ENCODE measurements at regions not wholly inside any gene's neighbourhood (a gene's known extent, or its start where the extent isn't known, plus 50 kb on each side); places are given as distances from the start of the nearest gene placed in this dataset.

- Histone ChIP-seq H3K79me2 (ENCODE audit: control insufficient read depth, insufficient read depth, low read length, unreplicated experiment) (no peaks in the 10 kb centered on the region), H3K27me3 (ENCODE audit: insufficient read depth, low read length) (no peaks in the 10 kb centered on the region), H3K27ac (ENCODE audit: low read depth, low read length) (no peak overlapping the region), H3K4me3 (ENCODE audit: low read depth, low read length) (no peak overlapping the region), H3K4me1 (ENCODE audit: control insufficient read depth, insufficient read depth, low read length, unreplicated experiment) (no peaks in the 10 kb centered on the region), H3K36me3 (ENCODE audit: insufficient read depth, low read length) (no peaks in the 10 kb centered on the region), H2AFZ (ENCODE audit: low read length, unreplicated experiment) (no peak overlapping the region)
Observed at GRCh38 chr13:83825676-83826075, 56.6 kb downstream of the SLITRK1 start.

DNA sequence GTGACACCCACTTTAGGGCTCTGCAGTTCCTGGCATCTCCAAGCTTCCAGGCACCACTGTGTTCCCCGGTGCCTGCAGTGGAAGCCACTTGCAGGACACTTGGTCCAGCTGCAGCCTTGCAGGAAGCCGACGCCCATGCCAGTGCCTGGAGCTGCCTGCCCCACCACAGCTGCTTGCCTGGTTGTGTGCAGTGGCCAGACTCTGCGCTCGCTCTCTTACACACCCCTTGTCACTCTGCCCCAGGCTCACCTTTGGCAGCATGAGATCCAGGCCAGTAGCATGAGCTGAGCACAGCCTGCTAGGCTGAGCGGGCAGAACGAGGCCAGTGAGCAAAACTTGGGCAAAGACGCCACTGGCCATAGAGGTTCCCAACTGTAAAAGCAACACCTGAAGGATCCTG lies 57.7 kb downstream of the SLITRK1 start:
- H3K4me1 ChIP-seq (ENCODE audit: control insufficient read depth, insufficient read depth, low read length, unreplicated experiment): no peaks in the 10 kb centered on the region
- no peak overlapping the region for H3K27ac ChIP-seq (ENCODE audit: low read depth, low read length)
- H3K36me3 ChIP-seq (ENCODE audit: insufficient read depth, low read length): no peaks in the 10 kb centered on the region
- no peak overlapping the region for H2AFZ ChIP-seq (ENCODE audit: low read length, unreplicated experiment)
- no peaks in the 10 kb centered on the region for H3K79me2 ChIP-seq (ENCODE audit: control insufficient read depth, insufficient read depth, low read length, unreplicated experiment)
- H3K4me3 ChIP-seq (ENCODE audit: low read depth, low read length): no peak overlapping the region
- H3K27me3 ChIP-seq (ENCODE audit: insufficient read depth, low read length): no peaks in the 10 kb centered on the region

GRCh38 chr13:83824120-83824519 lies 58.2 kb downstream of the SLITRK1 start:
- Histone ChIP-seq H3K4me3 (ENCODE audit: low read depth, low read length) (no peak overlapping the region), H3K27me3 (ENCODE audit: insufficient read depth, low read length) (no peaks in the 10 kb centered on the region), H2AFZ (ENCODE audit: low read length, unreplicated experiment) (no peak overlapping the region), H3K79me2 (ENCODE audit: control insufficient read depth, insufficient read depth, low read length, unreplicated experiment) (no peaks in the 10 kb centered on the region), H3K36me3 (ENCODE audit: insufficient read depth, low read length) (no peaks in the 10 kb centered on the region), H3K27ac (ENCODE audit: low read depth, low read length) (no peak overlapping the region), H3K4me1 (ENCODE audit: control insufficient read depth, insufficient read depth, low read length, unreplicated experiment) (no peaks in the 10 kb centered on the region)

GRCh38 chr13:83819611-83820010 lies 62.7 kb downstream of the SLITRK1 start:
- Histone ChIP-seq H3K36me3 (ENCODE audit: insufficient read depth, low read length) (no peaks in the 10 kb centered on the region), H3K4me3 (ENCODE audit: low read depth, low read length) (no peak overlapping the region), H3K27ac (ENCODE audit: low read depth, low read length) (no peak overlapping the region), H3K4me1 (ENCODE audit: control insufficient read depth, insufficient read depth, low read length, unreplicated experiment) (no peaks in the 10 kb centered on the region), H3K27me3 (ENCODE audit: insufficient read depth, low read length) (no peaks in the 10 kb centered on the region), H3K79me2 (ENCODE audit: control insufficient read depth, insufficient read depth, low read length, unreplicated experiment) (no peaks in the 10 kb centered on the region), H2AFZ (ENCODE audit: low read length, unreplicated experiment) (no peak overlapping the region)

DNA sequence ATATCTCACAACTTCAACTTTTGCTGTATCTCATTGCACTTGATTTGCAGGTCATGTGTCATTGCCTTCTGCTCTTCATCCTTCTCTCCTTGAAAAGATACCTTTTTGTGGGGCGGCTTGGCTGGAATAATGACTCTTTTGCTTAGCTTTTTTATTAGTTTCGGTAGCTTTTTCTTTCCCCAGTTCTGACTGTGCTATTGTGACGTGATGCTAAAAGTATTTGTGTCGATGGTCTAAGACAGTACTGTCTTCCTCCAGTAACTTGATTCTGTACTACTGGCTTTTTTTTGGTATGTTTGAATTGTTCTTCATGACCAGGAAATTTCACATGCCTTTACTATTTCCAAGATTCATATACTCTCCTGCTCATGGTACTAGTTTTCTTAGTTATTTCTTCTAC lies 63.1 kb downstream of the SLITRK1 start:
- Histone ChIP-seq H3K27ac (ENCODE audit: low read depth, low read length) (no peak overlapping the region), H3K4me3 (ENCODE audit: low read depth, low read length) (no peak overlapping the region), H3K36me3 (ENCODE audit: insufficient read depth, low read length) (no peaks in the 10 kb centered on the region), H3K4me1 (ENCODE audit: control insufficient read depth, insufficient read depth, low read length, unreplicated experiment) (no peaks in the 10 kb centered on the region), H2AFZ (ENCODE audit: low read length, unreplicated experiment) (no peak overlapping the region), H3K27me3 (ENCODE audit: insufficient read depth, low read length) (no peaks in the 10 kb centered on the region), H3K79me2 (ENCODE audit: control insufficient read depth, insufficient read depth, low read length, unreplicated experiment) (no peaks in the 10 kb centered on the region)

DNA sequence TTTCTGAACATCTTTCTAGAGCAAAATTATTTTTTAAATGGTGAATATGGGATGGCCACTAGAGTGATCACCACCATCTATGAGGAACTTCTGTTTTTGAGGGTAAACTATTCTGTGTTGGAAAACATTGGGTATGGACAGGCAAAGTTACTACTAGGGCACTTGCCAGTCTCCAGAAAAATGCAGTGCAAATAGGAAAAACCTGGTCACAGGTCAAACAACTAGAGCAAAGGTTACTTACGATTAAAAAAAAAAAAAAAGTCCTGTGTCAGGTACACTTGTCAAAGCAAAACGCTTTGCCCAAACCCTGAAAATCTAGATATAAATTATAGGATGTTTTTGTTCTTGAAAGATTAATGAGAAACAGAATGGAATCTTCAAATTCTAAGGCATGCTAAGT lies 66.2 kb downstream of the SLITRK1 start:
- Histone ChIP-seq H3K79me2 (ENCODE audit: control insufficient read depth, insufficient read depth, low read length, unreplicated experiment) (no peaks in the 10 kb centered on the region), H3K4me1 (ENCODE audit: control insufficient read depth, insufficient read depth, low read length, unreplicated experiment) (no peaks in the 10 kb centered on the region), H3K36me3 (ENCODE audit: insufficient read depth, low read length) (no peaks in the 10 kb centered on the region), H3K27me3 (ENCODE audit: insufficient read depth, low read length) (no peaks in the 10 kb centered on the region), H2AFZ (ENCODE audit: low read length, unreplicated experiment) (no peak overlapping the region), H3K4me3 (ENCODE audit: low read depth, low read length) (no peak overlapping the region), H3K27ac (ENCODE audit: low read depth, low read length) (no peak overlapping the region)

DNA sequence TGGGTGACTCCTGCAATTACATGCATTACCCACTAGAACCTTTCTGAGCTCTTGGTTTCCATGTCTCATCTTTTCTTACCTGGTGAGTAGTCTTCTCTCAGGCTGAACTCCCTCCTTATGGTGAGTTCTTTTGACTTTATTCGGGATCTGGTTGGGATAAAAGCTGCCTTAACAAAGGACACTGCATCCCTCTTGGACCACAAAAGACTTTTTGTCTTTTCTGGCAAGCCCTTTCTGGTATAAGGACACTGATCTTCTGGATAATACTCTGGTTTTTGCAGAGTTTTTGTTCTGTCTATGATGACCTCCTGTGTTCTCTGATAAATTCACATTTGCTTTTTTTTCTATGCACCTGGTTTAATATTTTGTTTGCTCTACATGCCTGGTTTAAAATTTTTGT lies 66.7 kb downstream of the SLITRK1 start:
- Histone ChIP-seq H3K36me3 (ENCODE audit: insufficient read depth, low read length) (no peaks in the 10 kb centered on the region), H3K4me3 (ENCODE audit: low read depth, low read length) (no peak overlapping the region), H3K79me2 (ENCODE audit: control insufficient read depth, insufficient read depth, low read length, unreplicated experiment) (no peaks in the 10 kb centered on the region), H3K27ac (ENCODE audit: low read depth, low read length) (no peak overlapping the region), H3K27me3 (ENCODE audit: insufficient read depth, low read length) (no peaks in the 10 kb centered on the region), H2AFZ (ENCODE audit: low read length, unreplicated experiment) (no peak overlapping the region), H3K4me1 (ENCODE audit: control insufficient read depth, insufficient read depth, low read length, unreplicated experiment) (no peaks in the 10 kb centered on the region)

DNA sequence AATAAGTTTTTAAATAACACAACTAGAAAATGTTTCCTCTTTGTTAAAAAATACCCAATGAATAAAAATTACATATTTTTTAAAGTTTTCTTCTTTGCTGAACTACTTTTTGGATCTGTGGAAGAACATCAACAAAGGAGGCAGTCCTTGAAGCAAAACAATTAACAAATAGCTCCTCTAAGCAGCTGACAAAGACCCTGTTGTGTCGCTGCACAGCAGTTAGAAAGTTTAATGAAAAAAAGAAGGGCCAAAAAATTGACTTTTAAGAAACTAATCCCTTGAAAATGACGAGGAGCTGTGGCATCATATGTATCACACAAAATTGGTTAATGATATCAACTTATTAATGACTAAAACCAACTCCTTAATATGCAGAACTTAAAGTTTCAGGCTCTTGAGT lies 72.1 kb downstream of the SLITRK1 start:
- Histone ChIP-seq H3K79me2 (ENCODE audit: control insufficient read depth, insufficient read depth, low read length, unreplicated experiment) (no peaks in the 10 kb centered on the region), H3K36me3 (ENCODE audit: insufficient read depth, low read length) (no peaks in the 10 kb centered on the region), H3K27me3 (ENCODE audit: insufficient read depth, low read length) (no peaks in the 10 kb centered on the region)

GRCh38 chr13:83804356-83804962 lies 77.8 kb downstream of the SLITRK1 start:
- no peaks in the 10 kb centered on the region for H3K27me3 ChIP-seq (ENCODE audit: insufficient read depth, low read length)
- no peak overlapping the region for H3K27ac ChIP-seq (ENCODE audit: low read depth, low read length)
- H2AFZ ChIP-seq (ENCODE audit: low read length, unreplicated experiment): no peak overlapping the region
- no peaks in the 10 kb centered on the region for H3K79me2 ChIP-seq (ENCODE audit: control insufficient read depth, insufficient read depth, low read length, unreplicated experiment)
- no peak overlapping the region for H3K4me3 ChIP-seq (ENCODE audit: low read depth, low read length)
- H3K4me1 ChIP-seq (ENCODE audit: control insufficient read depth, insufficient read depth, low read length, unreplicated experiment): no peaks in the 10 kb centered on the region
- no peaks in the 10 kb centered on the region for H3K36me3 ChIP-seq (ENCODE audit: insufficient read depth, low read length)

More for the DNA sequence above, 72.1 kb downstream of the SLITRK1 start:
- Histone ChIP-seq H3K4me1 (ENCODE audit: control insufficient read depth, insufficient read depth, low read length, unreplicated experiment) (no peaks in the 10 kb centered on the region), H3K27ac (ENCODE audit: low read depth, low read length) (no peak overlapping the region), H2AFZ (ENCODE audit: low read length, unreplicated experiment) (no peak overlapping the region), H3K4me3 (ENCODE audit: low read depth, low read length) (no peak overlapping the region)

DNA sequence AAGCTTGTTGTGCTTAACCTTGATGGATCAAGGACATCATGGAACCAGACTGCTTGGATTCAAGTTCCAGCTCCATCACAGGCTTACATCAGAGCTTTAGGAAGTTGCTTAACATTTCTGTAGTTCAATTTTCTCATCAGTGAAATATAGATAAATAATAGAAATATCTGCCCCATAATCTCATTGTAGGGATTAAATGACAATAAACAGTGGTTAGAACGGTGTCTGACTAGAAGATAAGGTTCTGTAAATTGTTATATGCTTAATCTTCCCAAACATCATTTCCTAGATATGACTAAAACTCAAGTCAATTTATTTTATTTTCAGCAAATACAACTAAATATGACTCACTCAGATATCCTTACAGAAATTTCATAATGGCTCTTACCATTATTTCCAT lies 83.5 kb downstream of the SLITRK1 start:
- Histone ChIP-seq H3K79me2 (ENCODE audit: control insufficient read depth, insufficient read depth, low read length, unreplicated experiment) (no peaks in the 10 kb centered on the region), H3K27ac (ENCODE audit: low read depth, low read length) (no peak overlapping the region), H3K4me1 (ENCODE audit: control insufficient read depth, insufficient read depth, low read length, unreplicated experiment) (no peaks in the 10 kb centered on the region), H3K36me3 (ENCODE audit: insufficient read depth, low read length) (no peaks in the 10 kb centered on the region), H3K4me3 (ENCODE audit: low read depth, low read length) (no peak overlapping the region), H2AFZ (ENCODE audit: low read length, unreplicated experiment) (no peak overlapping the region), H3K27me3 (ENCODE audit: insufficient read depth, low read length) (no peaks in the 10 kb centered on the region)

DNA sequence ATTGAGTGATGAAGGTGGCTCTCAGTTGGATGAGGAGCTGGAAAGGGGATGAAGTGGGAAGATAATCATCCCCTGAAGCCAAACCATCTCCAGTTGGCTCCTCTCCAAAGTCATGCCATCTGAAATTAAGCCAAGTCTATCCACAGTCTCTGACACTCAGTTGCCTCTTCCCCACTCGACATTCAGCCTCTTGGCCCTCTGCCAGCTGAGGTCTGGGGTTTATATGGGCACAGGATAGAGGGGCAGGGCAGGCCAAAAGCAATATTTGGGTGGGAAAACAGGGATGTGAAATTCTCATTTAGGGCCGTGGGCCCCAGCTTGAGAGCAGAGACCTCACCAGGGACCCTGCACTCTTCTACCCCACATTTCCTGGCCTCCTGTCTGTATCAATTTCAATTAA lies 85.9 kb downstream of the SLITRK1 start:
- Histone ChIP-seq H3K27me3 (ENCODE audit: insufficient read depth, low read length) (no peaks in the 10 kb centered on the region), H3K4me3 (ENCODE audit: low read depth, low read length) (no peak overlapping the region), H3K36me3 (ENCODE audit: insufficient read depth, low read length) (no peaks in the 10 kb centered on the region), H3K4me1 (ENCODE audit: control insufficient read depth, insufficient read depth, low read length, unreplicated experiment) (no peaks in the 10 kb centered on the region), H3K27ac (ENCODE audit: low read depth, low read length) (no peak overlapping the region), H2AFZ (ENCODE audit: low read length, unreplicated experiment) (no peak overlapping the region), H3K79me2 (ENCODE audit: control insufficient read depth, insufficient read depth, low read length, unreplicated experiment) (no peaks in the 10 kb centered on the region)

Data from ACC112 (cell line).